Central memory CD4-positive, alpha-beta T cell (primary cell): ENCODE measurements at regions not wholly inside any gene's neighbourhood (a gene's known extent, or its start where the extent isn't known, plus 50 kb on each side); places are given as distances from the start of the nearest gene placed in this dataset.

Experiments
- DNase-seq: peaks from one replicate; pipeline ENCODE4 v3.0.0; 2022

GRCh38 chr4:111512081-111512783, 633.0 kb upstream of the FAM241A start:
- DNase-seq, result no peak

DNA sequence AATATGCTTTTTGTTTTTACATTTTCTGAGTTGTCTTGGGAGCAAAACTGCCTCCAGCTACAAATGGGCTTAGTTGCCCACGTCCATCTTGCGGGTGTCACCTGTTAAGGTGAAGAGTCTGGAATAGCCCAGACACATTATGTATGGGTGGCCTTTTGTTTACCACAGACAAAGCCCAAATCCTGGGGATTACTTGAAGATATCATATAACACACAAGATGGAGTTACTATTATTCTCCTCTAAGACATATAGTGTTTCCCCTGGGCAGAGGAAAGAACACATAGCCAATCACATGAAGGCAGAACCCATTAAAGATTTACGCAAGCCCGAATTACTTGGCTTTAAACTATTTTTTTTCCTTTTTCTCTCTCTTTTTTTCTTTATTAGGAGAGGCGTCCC, 625.6 kb upstream of the FAM241A start:
- no peak for DNase-seq

GRCh38 chr4:111530446-111530845, 614.8 kb upstream of the FAM241A start:
- no peak for DNase-seq

DNA sequence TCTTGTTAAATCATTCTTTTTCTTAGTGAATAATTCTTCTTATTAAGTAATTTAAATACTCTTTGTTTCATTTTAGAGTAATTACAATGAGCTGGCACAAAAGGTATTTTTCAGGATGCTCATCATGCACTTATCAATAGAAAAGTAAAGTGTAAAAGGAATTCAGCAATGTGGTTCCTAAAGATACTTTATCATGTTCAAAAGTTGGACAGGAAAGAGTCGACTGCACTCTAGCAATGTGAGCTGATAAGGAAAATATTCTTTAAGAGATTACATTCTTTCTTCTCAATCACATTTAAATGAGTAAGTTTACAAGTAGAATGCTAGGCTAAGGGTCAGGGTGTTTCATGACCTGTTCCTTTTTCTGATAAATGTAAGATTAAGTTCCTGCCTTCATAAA, 609.5 kb upstream of the FAM241A start:
- no peak for DNase-seq

GRCh38 chr4:111537165-111537564, 608.1 kb upstream of the FAM241A start:
- no peak for DNase-seq

GRCh38 chr4:111537871-111538270, 607.4 kb upstream of the FAM241A start:
- DNase-seq, result no peak

DNA sequence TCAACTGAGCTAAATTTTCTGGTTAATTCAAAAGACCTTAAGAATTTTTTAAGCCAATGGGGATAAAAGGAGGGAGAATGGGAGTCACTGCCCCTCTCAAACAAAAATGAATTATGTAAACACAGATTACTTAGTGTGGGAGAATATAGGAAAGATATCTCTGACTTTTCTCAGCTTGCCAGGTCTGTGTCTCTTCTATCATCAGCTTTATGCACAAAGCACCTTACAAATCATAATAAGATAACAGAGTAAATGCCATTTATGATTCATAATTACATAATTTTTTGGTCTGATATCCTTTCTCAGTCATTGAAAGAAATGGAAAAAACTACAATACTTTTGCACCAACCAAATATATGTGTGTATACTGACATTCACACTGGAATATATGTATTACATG, 604.6 kb upstream of the FAM241A start:
- DNase-seq, result no peak

GRCh38 chr4:111542056-111542455, 603.2 kb upstream of the FAM241A start:
- no peak for DNase-seq

DNA sequence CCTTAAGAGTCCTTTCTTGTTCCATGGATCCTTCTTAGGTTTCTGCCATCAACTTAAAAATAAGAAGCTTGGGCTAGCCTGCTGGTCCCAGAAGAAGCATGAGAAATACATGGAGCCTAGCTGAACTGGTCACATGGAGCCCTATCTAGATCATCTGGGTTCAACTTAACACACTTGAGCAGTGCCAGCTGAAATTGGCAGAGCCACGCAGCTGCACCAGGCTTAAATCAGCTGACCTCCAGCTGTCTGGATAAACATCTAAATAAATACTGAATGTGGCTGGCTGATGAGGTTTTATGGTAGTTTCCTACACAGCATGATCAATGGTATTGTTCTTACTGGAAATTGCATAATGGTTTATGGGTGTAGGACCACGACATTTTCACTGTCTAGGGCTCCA, 598.4 kb upstream of the FAM241A start:
- DNase-seq, result no peak

DNA sequence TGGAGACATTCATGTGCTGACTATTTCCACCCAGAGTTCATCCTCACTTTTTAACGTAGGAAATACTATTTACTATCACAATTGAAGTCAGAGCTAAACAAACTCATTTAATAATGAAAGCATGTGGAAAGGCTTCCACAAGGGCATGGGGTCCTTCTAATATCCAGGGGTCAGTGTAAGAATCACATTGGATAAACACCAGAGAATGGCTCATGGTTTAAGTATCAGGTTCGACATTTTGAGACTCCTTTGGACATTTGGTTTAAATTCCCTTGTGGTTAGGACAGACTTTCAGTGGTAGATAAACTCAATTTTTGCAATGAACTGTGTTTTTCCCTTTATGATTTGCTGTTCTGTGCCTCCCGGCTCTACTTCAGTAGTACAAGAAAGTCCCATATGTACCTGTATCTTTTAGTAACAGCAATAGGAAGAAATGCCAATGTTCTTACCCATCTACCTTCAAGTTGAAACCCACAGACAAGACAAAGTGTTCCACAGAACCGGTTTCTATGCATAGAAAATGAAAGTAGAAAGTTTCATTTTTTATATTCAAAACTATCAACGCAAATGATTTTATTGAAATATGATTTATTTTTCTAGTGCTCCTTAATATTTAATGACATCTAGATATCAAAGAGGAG, 589.0 kb upstream of the FAM241A start:
- DNase-seq, result no peak

GRCh38 chr4:111556851-111557250, 588.4 kb upstream of the FAM241A start:
- DNase-seq, result no peak

- no peak for DNase-seq
Observed at GRCh38 chr4:111562826-111563225, 582.4 kb upstream of the FAM241A start.

GRCh38 chr4:111572470-111572869, 572.8 kb upstream of the FAM241A start:
- DNase-seq, result no peak

- no peak for DNase-seq
Observed at GRCh38 chr4:111573386-111573785, 571.9 kb upstream of the FAM241A start.

DNA sequence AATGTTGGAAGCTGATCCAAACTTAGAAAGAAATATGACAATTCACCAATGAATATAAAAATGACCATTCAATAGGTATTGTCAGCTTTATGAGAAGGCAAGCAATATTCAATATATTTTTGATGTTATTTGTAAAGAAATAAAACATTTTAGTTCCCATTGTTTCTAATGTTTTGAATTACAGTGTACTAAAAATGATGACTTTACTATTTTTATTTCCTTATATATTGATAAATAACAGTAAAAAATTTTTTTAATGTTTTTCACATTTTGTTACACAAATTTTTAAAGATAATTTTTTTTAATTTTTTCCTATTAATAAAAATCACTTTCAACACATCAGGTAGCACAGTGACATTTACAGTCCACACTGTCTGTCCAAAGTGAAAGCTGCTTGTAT, 565.5 kb upstream of the FAM241A start:
- no peak for DNase-seq

DNA sequence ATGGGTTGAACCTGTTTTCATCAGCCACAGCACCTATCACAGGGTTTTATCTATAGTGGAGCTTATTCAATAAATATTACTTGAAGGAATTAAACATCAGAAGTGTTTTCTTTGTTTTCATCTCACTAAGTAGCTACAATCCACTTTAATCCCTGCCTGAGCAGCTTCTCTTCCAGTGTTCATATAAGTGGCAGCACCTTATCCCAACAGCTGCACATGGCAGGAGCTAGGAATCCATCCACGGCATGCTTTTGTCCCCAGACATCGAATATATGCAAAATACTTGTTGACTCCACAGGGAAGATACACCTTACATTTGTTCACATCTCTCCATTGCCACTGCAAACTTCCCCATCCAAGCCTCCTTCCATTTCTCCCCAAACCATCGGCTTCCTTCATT, 549.8 kb upstream of the FAM241A start:
- no peak for DNase-seq

DNA sequence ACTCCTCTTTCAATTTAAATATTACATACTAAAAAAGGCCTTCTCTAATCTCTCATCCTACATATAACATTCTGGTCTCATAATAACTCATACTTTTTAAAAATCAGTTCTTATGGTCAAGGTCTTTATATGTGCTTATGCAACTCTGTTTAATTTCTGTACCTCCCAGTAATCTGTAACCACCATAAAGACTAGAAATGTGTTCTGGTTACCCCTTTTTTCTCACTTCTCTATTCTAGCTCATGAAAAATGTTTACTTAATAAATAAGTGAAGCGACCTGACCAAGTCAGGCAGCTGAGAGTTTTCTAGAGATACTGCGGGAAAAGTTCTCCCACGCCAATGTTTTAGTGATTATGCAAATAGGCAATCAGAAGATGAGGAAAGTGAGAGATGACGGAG, 548.8 kb upstream of the FAM241A start:
- no peak for DNase-seq

DNA sequence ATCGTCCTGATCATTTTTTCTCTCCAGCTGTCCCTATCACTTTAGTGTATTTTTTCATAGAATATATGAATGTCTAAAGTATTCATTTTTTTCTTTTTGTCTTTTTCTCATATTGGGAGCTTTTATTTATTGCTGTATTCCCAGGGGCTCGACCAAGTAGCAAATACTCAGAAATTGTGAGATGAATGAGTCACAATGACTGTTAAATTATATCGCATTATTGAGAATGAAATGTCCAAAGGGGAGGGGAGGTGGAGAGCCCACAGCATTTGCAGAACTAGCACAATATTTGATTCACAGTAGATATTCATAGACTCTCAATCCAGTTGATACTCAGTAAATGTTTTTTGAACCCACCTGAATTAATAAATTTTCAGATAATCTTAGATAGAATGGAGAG, 543.6 kb upstream of the FAM241A start:
- no peak for DNase-seq

DNA sequence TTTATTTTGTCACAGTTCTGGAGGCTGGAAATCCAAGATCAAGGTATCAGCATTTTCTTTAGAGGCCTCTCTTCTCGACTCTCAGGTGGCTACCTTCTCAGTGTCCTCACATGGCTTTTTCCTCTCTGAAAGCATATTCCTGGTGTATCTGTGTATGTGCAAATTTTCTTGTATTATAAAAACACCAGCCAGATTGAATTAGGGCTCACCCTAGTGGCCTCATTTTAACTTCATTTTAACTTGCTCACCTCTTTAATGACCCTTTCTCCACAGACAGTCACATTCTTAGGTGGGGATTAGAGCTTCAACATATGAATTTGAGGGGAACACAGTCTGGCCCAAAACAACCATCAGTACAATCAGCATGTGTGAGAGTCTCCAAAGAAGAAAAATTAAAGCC, 542.4 kb upstream of the FAM241A start:
- no peak for DNase-seq

- DNase-seq, result no peak
Observed at GRCh38 chr4:111605111-111605510, 540.1 kb upstream of the FAM241A start.

DNA sequence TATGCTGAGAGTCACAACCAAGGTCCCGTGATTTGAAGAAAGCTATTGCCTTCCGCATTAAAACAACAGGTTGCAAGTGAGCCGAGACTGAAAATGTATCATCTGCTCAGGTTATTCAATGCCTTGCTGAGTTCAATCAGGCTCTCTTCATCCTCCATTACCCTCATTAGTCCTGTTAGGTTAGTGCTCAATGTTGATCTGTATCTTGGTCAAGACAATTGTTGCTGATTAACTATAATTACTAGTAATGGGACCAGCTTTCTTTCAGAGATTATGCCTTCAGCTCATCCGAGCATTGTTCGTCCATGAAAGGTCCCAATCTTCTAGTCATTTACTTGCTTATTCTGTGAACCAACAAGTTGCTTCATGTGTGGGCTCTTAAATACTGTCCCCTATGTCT, 534.6 kb upstream of the FAM241A start:
- DNase-seq, result no peak

GRCh38 chr4:111618908-111619307, 526.3 kb upstream of the FAM241A start:
- no peak for DNase-seq

DNA sequence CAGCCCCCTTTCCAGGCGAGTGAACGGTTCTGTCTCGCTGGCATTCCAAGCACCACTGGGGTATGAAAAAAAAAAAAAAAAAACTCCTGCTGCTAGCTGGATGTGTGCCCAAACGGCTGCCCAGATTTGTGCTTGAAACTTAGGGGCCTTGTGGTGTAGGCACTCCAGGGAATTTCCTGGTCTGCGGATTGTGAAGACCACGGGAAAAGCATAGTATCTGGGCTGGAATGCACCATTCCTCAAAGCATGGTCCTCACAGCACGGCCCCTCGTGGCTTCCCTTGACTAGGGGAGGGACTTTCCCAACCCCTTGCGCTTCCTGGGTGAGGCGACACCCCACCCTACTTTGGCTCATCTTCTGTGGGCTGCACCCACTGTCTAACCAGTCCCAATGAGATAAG, 516.8 kb upstream of the FAM241A start:
- no peak for DNase-seq

DNA sequence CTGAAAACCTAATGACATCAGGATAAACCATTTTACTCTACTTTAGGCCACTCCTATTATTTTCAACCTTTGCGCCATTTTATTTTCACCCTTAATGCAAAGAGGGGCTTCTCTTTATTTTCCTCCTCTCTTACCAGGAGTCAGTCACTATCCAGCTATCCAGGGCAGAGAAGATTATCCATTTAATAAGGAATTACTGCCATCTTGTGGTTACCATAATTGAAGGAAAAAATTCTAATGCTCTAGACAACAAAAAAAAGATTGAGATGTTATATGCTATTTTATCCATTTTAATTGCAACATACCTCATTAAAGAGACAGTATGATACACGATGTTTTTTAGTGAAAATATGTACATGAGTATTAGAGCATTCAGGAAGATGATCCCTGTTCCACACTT, 514.5 kb upstream of the FAM241A start:
- no peak for DNase-seq
